Neuron (in vitro differentiated cells): ENCODE measurements at regions not wholly inside any gene's neighbourhood (a gene's known extent, or its start where the extent isn't known, plus 50 kb on each side); places are given as distances from the start of the nearest gene placed in this dataset.
"Not testable (repeated sequence)": the region's sequence is repeated elsewhere in the genome, so short reads cannot be mapped to it uniquely, and the experiment has no call there.

ENCODE experiments used
- H2AFZ ChIP-seq: one replicate; pipeline ENCODE4 v1.6.1; 2013; ENCODE audit warnings: low read depth, mild to moderate bottlenecking, inconsistent platforms, low read length, moderate library complexity
- H3K27me3 ChIP-seq: one replicate; pipeline ENCODE4 v1.6.1; 2013; ENCODE audit warnings: low read length; ENCODE audit not compliant: insufficient read depth
- H3K36me3 ChIP-seq: one replicate; pipeline ENCODE4 v1.6.1; 2013; ENCODE audit warnings: low read length; ENCODE audit not compliant: insufficient read depth
- H3K4me1 ChIP-seq: one replicate; pipeline ENCODE4 v1.6.1; 2013; ENCODE audit warnings: low read length; ENCODE audit not compliant: insufficient read depth
- H3K4me3 ChIP-seq: 2 replicates; pipeline ENCODE4 v1.5.1; 2013; ENCODE audit warnings: mild to moderate bottlenecking, low read length, moderate library complexity
- H3K9me3 ChIP-seq: one replicate; pipeline ENCODE4 v1.6.1; 2013; ENCODE audit warnings: low read length

DNA sequence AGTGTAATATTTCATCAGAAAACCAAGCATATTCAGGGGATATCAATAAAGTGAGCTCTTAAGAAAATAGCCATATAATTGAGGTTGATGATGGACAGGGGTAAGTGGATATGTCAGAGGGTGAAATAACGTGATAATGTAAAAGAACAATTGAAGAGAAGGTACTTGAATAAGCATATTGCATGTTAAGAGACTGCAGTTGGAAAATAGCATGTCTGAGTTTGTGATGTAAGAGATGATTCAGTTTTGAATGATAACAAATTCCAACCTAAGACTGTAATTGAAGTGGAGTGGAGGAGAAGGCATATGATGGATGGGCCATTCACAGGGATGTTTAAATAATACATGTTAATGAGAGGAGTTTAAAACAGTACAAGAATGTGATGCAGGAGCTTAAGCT, 1633.5 kb downstream of the SLITRK1 start:
- no peaks in the 10 kb centered on the region for H3K36me3 ChIP-seq
- H3K4me1 ChIP-seq, result no peaks in the 10 kb centered on the region
- H3K4me3 ChIP-seq, result no peak overlapping the region

DNA sequence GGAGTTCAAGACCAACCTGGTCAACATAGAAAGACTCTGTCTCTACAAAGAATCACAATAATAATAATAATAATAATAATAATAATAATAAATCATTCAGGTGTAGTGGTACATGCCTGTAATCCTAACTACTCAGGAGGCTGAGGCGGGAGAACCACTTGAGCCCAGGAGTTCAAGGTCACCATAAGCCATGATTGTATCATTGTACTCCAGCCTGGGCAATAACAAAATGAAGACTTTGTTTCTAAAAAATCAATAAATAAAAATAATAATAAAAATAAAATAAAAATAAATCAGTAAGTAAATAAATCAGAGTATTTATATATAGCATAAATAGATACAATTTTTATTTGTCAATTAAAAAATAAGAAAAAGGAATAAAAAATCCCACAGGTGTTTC, 1636.4 kb downstream of the SLITRK1 start:
- no peak overlapping the region for H3K4me3 ChIP-seq
- H2AFZ ChIP-seq, result no peak overlapping the region
- H3K36me3 ChIP-seq, result no peaks in the 10 kb centered on the region
- no peaks in the 10 kb centered on the region for H3K27me3 ChIP-seq
- no peaks in the 10 kb centered on the region for H3K4me1 ChIP-seq
- H3K9me3 ChIP-seq, result no peaks in the 10 kb centered on the region

More for the DNA sequence above, 1633.5 kb downstream of the SLITRK1 start:
- Histone ChIP-seq H3K9me3 (no peaks in the 10 kb centered on the region), H2AFZ (no peak overlapping the region), H3K27me3 (no peaks in the 10 kb centered on the region)

DNA sequence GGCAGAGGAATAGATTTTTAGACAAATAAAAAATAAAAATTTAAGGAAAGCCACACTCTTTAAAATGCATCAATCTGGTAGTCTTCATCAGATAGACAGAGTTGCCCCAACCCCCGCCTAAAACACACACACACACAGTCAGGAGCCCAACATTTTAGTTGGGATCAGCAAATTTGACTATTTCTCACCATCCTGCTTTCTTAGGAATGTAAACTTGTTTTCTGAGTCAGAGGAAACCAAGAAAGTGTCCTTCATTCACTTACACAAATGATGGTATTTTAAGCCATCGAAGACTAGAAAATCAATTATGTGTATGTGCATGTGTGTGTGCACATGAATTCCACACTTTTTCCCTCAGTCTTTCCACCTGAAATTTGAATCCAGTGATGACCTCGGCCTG, 1657.5 kb downstream of the SLITRK1 start:
- no peak overlapping the region for H2AFZ ChIP-seq
- no peaks in the 10 kb centered on the region for H3K4me1 ChIP-seq
- no peaks in the 10 kb centered on the region for H3K27me3 ChIP-seq
- no peak overlapping the region for H3K4me3 ChIP-seq
- no peaks in the 10 kb centered on the region for H3K36me3 ChIP-seq
- H3K9me3 ChIP-seq, result no peaks in the 10 kb centered on the region

DNA sequence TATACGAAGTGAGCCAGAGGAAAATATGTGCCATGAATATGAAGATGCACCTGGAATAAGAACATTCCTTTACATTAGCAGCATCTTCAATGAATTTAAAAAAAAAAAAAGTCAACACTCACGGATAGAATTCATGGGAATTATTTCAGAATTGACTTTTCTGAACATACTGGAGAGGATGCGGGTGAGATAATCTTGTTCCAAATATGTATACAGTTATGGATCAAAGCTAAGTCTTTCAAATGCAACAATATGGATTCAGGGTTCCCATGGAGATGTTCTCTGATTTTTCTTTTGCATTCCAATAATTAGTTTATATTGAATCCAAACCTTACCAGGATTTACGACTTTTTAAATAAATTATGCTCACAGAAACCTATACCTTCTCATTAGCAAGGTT, 1660.7 kb downstream of the SLITRK1 start:
- Histone ChIP-seq H3K9me3 (no peaks in the 10 kb centered on the region), H3K27me3 (no peaks in the 10 kb centered on the region), H3K4me3 (no peak overlapping the region), H3K36me3 (no peaks in the 10 kb centered on the region), H2AFZ (no peak overlapping the region), H3K4me1 (no peaks in the 10 kb centered on the region)

DNA sequence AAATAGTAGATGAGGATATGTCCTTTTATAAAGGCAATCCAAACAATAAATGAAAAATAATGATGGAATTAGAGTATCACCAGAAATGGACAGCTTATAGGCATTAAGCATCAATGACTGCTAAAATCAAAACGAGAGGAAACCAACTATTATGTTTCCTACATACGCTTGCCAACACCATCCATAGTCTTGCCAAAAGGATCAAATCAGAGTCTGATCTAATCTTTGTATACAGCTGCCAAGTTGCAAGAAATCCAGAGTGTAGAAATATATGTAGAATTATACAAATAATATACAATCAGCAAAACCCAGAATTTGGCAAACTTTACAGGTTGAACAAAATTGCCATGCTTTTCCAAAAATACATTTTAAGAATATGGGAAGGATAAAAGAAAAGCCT, 1661.6 kb downstream of the SLITRK1 start:
- Histone ChIP-seq H3K4me1 (no peaks in the 10 kb centered on the region), H3K9me3 (no peaks in the 10 kb centered on the region), H3K27me3 (no peaks in the 10 kb centered on the region), H3K4me3 (no peak overlapping the region), H3K36me3 (no peaks in the 10 kb centered on the region), H2AFZ (no peak overlapping the region)

DNA sequence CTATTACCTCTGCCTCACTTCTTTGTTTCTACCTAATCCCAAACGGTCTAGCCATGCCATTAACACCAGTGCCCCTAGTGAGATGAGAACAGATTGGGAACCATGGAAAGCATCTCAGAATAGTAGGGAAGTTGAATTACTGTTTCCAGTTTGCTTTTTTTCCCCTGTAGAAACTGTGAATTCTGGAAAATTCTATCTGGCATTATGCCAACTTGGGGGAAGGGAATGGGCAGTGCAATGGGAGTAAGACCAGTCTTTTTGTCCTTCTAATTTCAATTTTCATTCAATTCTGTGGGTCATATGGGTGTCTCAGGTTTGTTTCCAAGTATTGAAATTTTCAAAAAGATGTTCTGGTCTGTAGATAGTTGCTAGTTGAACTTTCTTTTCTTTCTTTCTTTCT, 1666.1 kb downstream of the SLITRK1 start:
- H3K27me3 ChIP-seq, result no peaks in the 10 kb centered on the region
- H3K4me3 ChIP-seq, result no peak overlapping the region
- no peaks in the 10 kb centered on the region for H3K36me3 ChIP-seq
- H3K9me3 ChIP-seq, result no peaks in the 10 kb centered on the region
- no peaks in the 10 kb centered on the region for H3K4me1 ChIP-seq
- no peak overlapping the region for H2AFZ ChIP-seq

DNA sequence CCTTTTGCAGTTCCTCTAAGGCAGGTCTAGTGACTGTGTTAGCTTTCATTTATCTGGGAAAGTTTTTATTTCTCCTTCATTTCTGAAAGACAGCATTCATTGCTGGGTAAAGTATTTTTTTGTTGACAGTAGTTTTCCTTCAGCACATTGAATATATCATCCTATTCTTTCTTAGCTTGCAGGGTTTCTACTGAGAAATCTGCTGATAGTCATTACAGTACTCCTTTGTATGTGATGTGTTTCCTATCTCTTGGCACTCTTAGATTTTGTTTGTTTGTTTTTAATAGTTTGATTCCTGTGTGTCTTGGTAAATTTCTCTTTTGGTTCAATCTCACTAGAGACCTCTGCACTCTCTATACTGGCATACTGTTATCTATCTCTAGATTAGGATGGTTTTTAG, 1667.9 kb downstream of the SLITRK1 start:
- no peak overlapping the region for H3K4me3 ChIP-seq
- H3K4me1 ChIP-seq, result no peaks in the 10 kb centered on the region
- H2AFZ ChIP-seq, result no peak overlapping the region
- no peaks in the 10 kb centered on the region for H3K36me3 ChIP-seq
- H3K9me3 ChIP-seq, result no peaks in the 10 kb centered on the region
- no peaks in the 10 kb centered on the region for H3K27me3 ChIP-seq

DNA sequence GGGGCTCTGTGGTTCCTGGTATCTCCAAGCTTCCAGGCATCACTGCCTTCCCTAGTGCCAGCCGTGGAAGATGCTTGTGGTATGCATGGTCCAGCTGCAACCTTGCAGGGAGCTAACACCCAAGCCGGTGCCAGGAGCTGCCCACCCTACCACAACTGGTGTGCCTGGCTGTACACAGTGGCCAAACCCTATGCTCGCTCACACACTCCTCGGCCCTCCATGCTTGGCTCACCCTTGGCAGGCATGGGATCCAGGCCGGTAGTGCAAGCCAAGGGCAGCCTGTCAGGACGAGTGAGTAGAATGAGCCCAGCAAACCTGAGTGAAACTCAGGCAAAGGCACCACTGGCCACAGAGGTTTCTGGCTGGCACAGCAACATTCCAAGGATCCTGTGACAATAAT, 1676.0 kb downstream of the SLITRK1 start:
- no peak overlapping the region for H3K4me3 ChIP-seq
- H3K27me3 ChIP-seq, result no peaks in the 10 kb centered on the region
- no peak overlapping the region for H2AFZ ChIP-seq
- H3K36me3 ChIP-seq, result no peaks in the 10 kb centered on the region
- H3K4me1 ChIP-seq, result no peaks in the 10 kb centered on the region
- H3K9me3 ChIP-seq, result no peaks in the 10 kb centered on the region

DNA sequence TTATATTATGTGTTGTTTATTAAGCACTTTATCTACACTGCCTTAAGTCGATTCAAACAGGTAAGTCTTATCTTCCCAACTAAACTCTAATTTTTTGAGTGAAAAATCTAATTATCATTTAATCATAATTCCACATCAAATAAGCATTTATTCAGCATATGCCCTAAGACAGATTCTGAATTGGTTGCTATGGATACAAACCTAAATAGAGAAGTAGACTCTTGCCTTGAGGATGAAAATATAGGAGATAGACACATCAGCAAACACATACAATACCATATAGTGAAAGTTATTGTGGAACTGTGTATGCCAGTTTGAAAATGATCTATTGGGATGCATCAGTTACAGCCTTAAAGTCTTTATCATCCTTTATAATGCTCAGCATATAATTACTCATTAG, 1679.9 kb downstream of the SLITRK1 start:
- no peaks in the 10 kb centered on the region for H3K27me3 ChIP-seq
- H3K9me3 ChIP-seq, result no peaks in the 10 kb centered on the region
- H3K36me3 ChIP-seq, result no peaks in the 10 kb centered on the region
- H3K4me3 ChIP-seq, result no peak overlapping the region
- no peaks in the 10 kb centered on the region for H3K4me1 ChIP-seq
- no peak overlapping the region for H2AFZ ChIP-seq

DNA sequence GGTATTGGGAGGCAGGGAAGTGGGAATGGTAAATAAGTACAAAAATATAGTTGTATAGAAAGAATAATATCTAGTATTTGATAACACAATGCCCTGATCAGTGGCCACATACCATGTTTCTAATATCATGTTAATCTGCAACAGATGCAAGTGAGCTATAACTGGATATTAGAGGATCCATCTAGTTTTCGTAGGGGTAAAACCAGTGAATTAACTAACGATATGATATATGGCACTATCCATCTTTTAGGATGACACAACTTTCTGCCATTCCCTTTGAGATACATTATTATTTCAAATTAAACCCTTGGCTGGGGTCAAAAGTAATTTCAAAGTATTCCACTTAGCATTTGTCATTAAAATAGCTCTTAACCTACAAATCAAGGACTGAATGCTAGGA, 1686.2 kb downstream of the SLITRK1 start:
- Histone ChIP-seq H2AFZ (no peak overlapping the region), H3K4me3 (no peak overlapping the region), H3K27me3 (no peaks in the 10 kb centered on the region), H3K36me3 (no peaks in the 10 kb centered on the region), H3K4me1 (no peaks in the 10 kb centered on the region), H3K9me3 (no peaks in the 10 kb centered on the region)

DNA sequence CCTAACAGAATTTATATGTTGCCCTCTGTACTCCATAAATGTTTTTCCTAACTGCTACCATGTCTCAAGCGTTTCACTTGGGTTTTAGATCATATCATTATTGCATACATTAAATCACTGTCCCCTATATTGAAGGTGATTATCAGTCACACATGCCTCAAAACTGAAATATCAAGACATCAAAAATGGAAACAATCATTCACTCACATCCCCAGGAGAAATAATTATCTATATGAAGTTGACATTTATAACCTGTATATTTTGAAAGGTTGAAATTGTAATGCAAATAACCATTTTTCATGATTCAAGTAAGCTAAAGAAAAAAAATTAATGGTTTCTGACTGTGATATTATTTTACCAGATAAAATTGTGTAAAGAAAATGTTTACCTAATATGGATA, 1695.0 kb downstream of the SLITRK1 start:
- Histone ChIP-seq H3K9me3 (no peaks in the 10 kb centered on the region), H3K4me1 (no peaks in the 10 kb centered on the region), H3K27me3 (no peaks in the 10 kb centered on the region), H2AFZ (no peak overlapping the region), H3K4me3 (no peak overlapping the region), H3K36me3 (no peaks in the 10 kb centered on the region)

DNA sequence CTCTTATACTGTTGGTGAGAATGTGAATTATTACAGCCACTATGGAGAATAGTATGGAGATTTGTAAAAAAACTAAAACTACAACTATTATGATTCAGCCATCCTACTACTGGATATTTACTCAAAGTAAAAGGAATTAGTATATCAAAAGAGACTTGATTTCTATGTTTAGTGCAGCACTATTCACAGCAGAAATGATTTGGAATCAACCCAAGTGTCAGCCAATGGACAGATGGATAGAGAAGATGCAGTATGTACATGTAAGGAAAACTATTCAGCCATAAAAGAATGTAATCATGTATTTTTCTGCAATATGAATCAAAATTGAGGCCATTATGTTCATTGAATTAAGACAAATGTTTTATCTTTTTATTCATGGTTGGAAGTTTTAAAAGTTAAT, 1705.5 kb downstream of the SLITRK1 start:
- no peak overlapping the region for H3K4me3 ChIP-seq
- no peaks in the 10 kb centered on the region for H3K4me1 ChIP-seq
- H2AFZ ChIP-seq, result no peak overlapping the region
- H3K27me3 ChIP-seq, result no peaks in the 10 kb centered on the region
- H3K36me3 ChIP-seq, result no peaks in the 10 kb centered on the region
- no peaks in the 10 kb centered on the region for H3K9me3 ChIP-seq

DNA sequence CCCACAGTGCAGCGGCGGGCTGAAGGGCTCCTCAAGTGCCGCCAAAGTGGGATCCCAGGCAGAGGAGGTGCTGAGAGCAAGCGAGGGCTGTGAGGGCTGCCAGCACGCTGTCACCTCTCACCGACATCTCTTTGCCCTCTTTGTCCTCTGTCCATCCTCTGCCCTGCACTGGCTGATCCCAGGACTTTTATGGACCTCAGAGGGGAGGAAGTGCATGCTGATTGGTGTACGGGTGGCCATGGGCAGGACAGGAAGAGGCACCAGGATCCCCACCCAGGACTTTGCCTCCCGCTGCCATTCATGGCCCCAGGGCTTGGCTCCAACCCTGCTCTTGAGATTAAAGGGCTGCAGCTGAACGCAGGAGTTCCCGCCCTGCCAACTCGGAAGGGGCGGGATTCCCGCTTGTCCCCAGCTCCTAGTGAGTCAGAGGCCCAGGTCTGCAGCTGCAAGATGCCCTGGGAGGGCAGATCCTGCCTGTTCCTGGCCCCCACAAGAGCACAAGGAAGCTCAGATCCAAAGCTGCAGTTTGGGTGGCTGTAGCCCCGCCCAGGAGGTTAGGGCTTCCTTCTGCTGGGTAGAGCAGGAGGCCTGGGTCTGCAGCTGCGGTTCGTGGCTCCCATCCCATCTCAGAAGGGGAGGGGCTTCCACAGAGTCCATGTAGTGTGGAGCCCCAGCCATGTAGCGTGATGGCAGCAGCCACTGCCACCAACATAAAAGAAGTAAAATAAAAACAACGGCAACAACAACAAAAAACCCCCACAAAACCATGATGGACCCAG, 1716.7 kb downstream of the SLITRK1 start:
- no peaks in the 10 kb centered on the region for H3K9me3 ChIP-seq
- H3K4me1 ChIP-seq, result no peaks in the 10 kb centered on the region
- H3K4me3 ChIP-seq, result no peak overlapping the region
- H2AFZ ChIP-seq, result no peak overlapping the region
- no peaks in the 10 kb centered on the region for H3K27me3 ChIP-seq
- no peaks in the 10 kb centered on the region for H3K36me3 ChIP-seq

DNA sequence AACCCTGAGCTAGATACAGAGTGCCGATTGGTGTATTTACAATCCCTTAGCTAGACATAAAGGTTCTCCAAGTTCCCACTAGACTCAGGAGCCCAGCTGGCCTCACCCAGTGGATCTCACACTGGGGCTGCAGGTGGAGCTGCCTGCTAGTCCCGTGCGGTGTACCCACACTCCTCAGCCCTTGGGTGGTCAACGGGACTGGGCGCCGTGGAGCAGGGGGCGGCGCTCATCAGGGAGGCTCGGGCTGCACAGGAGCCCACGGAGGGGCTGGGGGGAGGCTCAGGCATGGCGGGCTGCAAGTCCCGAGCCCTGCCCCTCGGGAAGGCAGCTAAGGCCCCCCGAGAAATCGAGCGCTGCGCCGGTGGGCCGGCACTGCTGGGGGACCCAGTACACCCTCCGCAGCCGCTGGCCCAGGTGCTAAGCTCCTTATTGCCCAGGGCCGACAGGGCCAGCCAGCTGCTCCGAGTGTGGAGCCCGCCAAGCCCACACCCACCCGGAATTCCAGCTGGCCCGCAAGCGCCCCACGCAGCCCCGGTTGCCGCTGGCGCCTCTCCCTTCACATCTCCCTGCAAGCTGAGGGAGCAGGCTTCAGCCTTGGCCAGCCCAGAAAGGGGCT, 1717.4 kb downstream of the SLITRK1 start:
- H3K4me3 ChIP-seq, H3K36me3 ChIP-seq, H2AFZ ChIP-seq, H3K27me3 ChIP-seq, H3K9me3 ChIP-seq, H3K4me1 ChIP-seq: not testable (repeated sequence)
